SK-N-DZ (cell line): ENCODE measurements at regions not wholly inside any gene's neighbourhood (a gene's known extent, or its start where the extent isn't known, plus 50 kb on each side); places are given as distances from the start of the nearest gene placed in this dataset.

ENCODE experiments used
- DNase-seq: peaks from one replicate; pipeline ENCODE4 v3.0.0-alpha.2; 2015; ENCODE audit warnings: low spot score

DNA sequence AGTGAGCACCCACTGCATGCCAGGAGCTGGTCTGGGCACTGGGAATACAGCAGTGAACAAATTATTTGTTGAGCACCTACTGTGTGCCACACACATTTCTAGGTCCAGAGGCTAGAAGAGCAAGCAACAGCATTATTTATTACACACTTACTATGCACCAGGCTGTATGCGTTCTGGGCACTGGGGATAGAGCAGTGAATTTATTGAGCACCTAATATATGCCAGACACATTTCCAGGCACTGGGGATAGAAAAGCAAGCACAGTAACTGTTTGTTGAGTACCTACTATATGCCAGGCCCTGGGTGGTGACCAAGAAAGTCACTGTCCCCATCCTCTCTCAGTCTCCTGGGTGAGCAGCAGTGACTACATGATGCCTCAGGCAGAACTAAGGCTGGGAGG is 107.5 kb upstream of the NCOR2 start:
- no peak for DNase-seq

DNA sequence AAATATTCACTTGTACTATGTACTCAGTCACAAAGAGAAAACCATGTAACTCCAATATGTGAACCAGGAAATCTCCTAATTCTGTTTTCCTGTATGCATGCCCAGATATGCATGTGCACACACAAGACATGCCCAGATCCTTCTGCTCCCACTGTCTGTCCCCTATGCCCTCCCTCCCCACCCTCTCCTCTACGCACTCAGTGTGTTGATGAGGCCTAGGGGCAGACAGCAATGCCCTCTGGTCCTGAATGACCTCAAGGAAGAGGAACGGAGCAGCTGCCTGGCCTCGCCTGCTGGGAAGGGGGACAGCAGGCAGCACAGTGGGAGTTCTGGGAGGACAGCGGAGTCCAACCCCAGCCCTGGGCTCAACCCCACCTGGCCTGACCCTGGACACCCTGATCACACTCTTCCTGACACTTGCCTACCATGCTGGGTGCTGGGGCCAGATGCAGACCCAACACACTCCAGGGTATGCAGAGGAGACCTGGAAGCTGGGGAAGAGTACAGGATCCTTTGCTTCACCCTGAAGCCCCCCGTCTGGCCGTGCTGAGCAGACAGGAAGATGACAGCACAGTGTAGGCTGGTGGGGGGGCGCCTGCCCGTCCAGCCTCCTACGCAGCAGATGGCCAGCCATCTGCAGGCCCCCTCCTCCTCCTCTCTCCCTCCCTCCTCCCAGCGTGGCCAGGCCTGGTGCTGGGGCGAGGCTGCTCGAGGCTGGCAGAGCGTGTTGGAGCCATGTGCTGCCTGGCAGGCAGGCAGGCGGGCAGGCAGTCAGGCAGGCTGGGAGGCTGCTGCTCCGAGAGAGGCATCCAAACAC is 106.6 kb upstream of the NCOR2 start:
- peak; percentile 82 for DNase-seq

DNA sequence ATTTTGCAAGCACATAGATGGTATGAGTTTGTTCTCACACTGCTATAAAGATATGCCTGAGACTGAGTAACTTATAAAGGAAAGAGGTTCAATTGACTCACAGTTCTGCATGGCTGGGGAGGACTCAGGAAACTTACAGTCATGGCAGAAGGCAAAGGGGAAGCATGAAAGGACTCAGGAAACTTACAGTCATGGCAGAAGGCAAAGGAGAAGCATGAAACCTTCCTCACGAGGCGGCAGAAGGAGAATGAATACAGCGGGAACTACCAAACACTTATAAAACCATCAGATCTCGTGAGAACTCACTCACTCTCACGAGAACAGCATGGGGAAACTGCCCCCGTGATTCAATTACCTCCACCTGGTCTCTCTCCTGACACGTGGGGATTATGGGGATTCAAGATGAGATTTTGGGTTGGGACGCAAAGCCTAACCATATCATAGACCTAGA is 101.9 kb upstream of the NCOR2 start:
- DNase-seq, result peak; percentile 66

DNA sequence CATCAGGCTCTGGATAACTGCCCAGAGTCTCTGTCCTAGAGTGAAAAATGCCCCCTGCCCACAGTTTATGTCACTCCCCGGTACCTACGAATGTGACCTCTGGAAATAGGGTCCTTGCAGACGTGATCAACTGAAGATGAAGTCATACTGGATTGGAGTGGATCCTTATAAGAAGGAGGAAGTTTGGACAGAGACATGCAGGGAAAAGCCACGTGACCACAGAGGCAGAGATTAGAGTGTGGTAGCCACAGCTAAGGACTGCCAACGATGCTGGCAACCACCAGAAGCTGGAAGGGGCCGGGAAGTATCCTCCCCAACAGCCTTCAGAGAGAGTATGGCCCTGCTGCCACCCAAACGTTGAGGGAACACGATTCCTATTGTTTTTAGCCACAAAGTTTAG is 101.2 kb upstream of the NCOR2 start:
- DNase-seq, result no peak

DNA sequence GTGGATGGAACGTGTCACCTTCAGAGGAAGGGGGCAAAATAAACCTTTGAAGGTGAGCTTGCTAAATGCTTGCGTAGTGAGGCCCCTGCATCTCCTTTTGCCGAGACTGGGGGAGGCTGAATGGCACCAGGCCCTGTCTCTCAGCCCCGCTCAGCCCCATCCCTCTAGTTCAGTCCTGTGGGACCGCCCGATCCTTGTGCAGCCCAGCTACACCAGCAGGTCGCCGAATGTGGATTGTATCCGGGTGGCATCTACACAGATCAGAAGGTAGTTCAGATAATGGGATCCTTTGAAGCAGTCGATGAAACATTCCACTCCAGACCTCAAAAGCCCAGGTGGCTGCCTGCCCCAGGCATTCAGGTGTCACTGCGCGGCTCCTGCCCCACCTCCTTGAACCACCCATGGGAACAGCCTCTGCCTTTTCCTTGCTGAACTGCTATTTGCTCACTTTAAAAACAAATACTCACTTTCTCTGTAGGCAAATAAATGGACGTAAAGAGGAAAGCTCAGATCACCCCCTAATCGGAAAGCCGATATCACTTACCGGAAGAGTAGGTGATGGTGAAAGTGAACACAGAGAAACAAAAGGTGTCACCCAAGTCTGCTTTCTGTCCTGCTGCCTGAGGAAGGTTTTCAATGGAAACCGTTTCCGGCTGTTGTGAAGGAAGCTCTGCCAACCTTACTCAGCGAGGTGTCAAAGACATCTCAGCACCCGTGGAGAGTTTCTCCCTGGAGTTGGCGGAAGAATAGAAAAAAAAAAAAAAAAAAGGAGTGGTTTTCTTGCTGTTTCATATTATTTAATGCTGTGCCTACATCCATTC is 100.3 kb upstream of the NCOR2 start:
- no peak for DNase-seq

DNA sequence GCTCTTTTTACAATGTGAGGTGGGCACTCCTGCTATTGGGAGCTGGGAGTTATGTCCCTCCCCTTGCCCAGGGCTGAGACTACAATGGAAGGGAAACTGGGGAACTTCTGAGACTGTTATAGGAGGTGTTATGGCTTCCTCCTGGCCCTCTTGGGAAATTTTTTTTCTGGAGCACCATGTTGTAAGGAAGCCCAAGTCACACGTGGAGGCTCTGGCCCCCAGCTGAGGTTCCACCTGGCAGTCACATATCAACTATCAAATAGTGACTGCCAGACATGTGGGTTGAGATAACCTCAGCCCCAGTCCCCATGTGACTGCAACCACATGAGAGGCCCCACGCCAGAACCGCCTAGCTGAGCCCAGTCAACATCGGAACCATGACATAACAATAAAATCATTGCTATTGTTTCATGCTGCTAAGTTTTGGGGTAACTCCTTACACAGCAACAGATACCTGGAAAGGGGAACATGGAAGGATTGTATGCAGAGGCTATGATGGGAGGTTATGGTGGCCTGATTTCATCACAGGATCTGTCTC is 99.4 kb upstream of the NCOR2 start:
- no peak for DNase-seq

DNA sequence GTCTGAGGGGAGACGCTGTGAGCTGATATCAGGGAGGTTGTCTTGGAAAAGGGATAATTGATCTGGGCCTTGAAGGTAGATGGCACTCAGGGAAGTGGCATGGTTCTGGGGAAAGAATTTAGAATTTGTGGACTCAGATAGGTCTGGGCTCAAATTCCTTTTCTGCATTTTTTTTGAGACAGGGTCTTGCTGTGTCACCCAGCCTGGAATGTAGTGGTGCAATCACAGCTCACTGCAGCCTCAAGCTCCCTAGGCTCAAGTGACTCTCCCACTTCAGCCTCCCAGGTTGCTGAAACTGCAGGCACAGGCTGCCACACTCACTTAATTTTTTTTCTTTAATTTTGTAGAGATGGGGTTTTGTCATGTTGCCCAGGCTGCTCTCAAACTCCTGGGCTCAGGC is 98.1 kb upstream of the NCOR2 start:
- DNase-seq, result no peak

DNA sequence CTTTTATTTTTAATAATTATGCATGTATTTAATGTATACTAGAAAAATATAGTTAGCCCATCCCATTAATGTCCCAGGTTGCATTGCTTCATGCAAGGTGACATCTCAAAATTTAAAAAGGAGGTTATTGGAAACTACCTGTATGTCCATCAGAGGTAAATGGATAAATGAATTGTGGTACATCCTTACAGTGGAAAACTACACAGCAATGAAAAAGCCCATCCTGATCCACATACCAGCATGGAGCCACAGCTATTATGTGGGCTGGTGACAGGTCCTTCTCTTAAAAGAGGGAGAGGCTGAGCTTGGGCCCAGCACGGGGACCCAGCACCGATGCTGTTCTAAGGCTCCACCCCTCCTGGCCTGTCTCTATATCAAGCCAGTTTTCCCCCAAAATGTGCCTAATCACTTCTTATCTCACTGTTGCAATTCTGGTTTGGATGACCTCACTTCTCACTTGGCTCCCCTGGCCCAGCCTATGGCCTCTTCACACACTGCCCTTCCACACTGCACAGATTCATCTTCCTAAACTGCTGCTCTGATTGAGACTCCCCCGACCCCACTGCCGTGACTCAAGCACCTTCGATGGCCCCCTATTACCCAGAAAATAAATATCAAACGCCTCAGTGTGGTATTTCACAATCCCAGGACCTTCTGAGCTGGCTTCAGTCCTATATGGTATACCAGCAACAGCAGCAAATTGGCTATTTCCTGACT is 97.1 kb upstream of the NCOR2 start:
- DNase-seq, result no peak

DNA sequence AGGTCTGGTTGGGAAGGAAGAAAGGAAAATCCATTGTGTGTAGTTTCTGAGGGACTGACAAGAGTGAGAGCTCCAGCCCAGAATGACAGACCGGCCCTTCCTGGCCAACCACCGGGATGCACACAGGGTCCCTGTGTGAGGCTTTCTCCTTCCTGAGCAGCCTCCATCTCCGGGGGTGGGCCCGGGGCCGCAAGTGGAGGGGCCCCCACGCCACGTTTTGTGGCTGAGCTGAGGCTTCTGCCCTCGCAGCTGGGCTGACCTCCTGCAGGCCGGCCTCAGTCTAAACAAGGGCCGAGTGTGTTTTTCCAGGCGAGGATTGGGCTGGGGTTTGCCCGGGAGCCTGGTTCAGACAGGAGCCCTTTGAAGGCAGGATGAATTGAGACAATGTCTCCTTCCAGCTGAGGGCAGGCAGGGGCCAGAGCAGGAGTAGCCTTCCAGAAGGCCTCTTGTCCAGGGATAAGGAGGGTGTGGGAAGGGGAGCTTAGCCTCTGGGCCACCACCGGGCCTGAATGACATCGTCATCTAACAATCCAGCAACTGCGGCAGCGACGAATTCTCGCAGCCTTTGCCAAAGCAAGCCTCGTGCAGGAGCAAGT is 96.5 kb upstream of the NCOR2 start:
- DNase-seq, result no peak

DNA sequence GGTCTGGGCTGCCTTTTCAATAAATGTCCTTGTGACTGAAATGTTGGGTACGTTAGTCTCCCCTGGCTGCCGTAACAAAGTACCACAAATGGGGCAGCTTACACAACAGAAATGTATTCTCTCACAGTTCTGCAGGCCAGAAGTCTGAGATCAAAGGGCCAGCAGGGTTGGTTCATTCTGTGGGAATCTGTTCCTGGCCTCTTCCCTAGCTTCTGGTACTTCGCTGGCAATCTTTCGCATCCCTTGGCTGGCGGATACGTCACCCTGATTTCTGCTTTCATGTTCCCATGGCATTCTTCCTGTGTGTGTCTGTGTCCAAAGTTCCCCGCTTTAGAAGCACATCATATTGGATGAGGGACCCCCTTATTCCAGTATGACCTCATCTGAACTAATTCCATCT is 95.8 kb upstream of the NCOR2 start:
- DNase-seq, result no peak

DNA sequence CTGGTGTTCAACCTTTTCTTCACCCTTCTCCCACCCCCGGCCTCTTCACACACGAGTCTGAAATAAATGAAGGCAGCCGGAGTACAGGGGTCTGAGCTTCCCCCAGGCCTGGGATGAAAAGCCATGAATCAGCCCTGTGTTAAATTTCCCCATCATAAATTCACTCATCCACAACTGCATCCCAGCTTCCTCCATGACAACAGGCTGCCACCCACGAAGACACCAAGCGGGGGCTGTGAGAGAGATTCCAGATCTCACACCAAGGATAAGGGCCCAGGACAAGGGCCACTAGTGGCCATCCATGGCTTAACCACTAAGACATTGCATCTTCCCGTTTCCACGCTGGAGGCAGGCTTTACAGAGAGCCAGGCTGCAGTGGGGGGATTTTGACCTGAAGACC is 93.9 kb upstream of the NCOR2 start:
- peak; percentile 80 for DNase-seq

DNA sequence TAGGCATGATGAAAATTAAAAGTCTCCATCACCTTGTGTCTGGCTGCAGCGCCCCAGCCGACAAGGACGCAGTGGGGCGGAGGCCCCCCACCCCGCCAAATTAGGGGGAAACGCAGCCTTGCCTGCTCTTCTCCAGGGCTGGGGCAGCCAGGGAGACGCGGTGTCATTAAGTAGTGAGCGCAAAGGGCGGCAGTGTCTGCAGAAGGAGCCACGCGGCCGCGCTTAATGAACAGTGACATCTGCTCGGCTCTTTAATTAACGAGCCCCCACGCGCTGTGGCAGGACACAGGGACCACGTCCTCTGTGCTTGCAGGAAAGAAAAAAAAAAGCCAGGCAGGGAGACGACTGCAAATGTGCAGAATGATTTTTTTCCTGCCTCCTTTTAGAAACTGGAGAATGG is 93.4 kb upstream of the NCOR2 start:
- DNase-seq, result peak; percentile 86

DNA sequence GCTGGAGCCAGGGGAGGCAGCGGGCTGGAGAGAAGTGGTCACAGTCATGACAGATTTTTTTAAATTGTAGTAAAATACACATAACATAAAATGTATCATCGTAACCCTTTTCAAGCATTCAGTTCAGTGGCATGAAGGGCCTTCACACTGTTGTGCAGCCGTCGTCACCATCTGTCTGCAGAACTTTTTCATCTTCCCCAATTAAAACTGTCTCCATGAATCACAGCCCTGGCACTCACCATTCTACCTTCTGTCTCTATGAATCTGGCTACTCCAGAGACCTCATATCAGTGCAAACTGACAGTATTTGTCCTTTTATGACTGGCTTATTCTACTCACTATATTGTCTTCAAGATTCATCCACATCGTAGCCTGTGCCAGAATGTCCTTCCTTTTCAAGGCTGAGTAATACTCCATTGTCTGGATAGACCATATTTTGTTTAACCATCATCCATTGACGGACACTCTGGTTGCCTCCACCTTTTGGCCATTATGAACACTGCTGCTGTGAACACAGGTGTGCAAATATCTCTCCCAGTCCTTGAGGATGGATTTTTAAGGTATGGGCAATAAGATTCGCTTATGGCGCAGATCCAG is 91.5 kb upstream of the NCOR2 start:
- no peak for DNase-seq

DNA sequence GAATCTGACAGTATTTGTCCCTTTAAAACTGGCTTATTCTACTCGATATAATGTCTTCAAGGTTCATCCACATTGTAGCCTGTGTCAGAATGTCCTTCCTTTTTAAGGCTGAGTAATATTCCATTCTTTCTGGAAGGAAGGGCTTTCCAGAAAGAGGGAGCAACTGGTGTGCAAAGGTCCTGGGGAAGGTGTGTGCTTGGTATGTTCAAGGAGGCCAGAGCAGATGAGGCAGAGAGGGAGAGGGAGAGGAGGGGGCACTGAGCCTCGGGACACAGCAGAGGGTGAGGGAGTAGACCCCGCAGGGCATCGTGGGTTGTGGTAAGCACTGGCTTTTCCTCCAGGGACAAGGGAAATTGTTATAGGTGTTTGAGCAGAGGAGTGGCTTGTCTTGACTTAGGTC is 90.9 kb upstream of the NCOR2 start:
- no peak for DNase-seq

DNA sequence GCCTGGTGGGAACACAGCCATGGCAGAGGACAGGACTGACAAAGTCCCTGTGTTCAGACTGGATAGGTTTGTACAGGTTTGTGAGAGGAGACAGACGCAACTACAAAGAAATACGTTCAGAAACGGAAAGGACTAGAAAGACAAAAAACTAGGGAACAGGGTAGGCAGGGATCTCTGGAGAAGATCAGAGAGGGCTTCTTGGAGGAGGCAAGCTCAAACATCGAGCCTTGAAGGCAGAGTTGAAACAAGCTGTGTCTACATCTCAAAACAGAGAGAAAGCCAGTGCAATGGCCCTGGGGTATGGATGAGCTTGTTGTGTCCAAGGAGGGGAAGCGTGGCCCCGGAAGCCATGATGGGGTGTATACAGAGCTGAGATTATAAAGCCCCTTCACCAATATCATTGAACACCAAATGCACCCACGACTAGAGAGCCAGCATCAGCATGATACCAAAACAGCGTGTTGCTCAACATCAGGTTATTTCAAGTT is 89.6 kb upstream of the NCOR2 start:
- DNase-seq, result no peak

DNA sequence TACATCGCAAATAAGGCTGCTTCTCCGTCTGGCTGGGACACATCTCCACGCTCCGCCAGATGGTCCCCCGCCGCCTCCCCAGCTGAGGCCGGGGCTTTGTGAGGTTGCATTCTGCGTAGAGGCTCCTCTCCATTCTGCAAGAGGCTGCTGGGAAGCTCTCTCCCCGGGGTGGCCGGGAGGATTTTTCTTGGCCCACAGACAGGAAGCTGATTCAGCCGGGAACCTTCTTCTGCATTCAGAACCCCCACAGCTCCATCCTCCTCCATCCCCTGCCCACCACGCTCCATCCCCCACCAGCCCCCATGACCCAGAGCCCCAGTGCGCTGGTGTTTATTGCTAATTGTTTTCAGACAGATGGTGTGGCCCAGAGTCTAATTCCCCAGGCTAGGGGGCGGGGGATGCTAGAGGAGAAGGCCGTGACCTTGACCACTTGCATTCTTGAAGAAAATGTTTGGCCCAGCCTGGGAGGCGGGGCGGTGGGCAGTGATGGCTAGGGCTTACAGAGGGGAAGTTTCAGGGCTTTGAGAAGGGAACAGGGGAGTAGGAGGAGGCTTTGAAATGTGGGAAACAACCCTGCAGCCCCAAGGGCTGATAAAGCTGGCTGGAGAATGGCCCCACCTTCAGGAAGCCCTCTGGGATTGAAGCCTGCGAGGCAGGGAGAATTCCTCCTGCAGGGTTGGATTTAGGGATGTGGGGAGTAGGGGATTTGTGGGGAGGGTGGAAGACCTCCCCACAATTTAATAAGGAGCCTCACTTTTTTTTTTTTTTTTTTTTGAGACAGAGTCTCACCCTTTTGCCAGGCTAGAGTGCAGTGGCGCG is 88.5 kb upstream of the NCOR2 start:
- peak; percentile 88 for DNase-seq

DNA sequence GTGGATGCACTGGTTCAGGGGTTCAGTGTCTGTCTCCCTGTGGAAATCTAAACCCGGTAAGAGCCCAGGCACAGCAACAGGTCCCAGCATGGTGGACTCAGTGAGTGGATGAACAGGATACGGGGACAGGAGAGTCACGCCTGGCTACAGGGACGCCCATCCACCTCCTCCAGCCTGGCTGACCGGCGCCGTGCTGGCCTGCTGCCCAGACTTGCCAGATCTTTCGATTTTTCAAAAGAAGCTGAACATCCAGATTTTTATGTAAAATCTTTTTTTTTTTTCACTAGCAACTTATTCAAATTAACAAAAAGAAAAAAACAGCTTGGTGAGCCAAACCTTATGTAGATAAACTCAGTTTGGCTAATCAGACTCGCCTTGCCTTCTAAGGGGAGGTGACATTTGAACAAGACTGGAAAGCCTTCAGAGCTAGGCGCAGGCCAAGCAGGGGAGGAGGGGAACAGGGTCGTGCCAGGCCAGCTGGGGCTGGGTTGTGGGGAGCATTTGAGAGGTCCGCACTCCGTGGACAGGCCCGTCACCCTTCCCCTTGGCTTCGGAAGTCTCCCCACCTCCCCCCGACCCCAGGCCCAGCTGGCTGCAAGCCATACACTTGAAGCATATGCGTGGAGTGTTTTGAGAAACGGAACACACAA is 87.8 kb upstream of the NCOR2 start:
- peak; percentile 77 for DNase-seq

DNA sequence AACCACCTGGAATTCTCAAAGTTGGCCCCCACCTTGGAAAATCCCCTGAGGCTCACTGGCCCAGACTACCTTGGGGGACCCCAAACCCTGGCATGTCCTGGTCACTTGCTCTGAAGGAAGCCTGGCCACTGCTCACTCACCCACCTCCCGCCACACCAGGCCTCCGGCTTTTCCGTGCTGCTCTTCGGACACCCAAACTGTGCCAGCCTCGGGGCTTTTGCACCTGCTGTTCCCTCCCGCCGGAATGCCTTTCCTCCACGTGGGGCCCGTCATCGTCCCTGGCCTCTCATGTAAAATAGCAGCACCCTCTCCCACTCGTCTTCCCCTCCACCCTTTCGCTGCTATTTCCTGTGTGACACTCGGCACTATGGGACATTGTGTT is 87.2 kb upstream of the NCOR2 start:
- no peak for DNase-seq

DNA sequence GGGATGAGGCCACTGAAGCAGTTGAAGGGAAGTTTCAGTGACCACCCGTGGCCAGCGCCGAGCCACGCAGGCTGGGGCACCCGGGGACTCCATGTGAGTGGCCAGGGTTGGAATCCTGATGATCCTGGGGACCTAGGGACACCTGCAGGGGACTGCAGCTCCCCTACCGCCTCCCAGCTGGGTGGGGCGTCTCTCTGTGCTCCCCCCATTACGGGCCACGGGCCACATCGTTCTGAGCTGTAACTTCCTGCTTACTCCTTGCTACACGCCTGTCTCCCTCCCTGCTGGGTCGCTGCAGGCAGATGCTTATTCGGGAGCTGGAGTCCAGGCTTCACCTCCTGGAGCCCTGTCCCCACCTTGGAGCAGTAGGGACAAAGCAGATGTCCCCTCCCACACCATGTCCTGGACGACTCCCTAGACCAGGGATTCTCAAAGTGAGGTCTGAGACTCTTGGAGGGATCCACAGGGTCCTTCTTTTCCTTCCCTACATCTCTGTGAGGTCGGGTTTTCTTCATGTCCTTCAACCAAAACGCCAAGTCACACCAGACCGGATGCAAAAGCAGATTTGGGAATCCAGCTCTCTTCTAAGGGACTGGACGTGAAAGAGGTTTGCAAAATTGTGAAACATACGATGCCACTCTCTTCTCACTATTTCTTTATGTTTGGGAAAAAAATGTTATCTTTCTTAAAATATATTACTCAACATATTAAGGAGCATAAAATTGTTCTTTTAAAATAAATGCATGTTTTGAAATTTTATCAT is 85.9 kb upstream of the NCOR2 start:
- peak; percentile 45 for DNase-seq
